ENCODE measurements at regions not wholly inside any gene's neighbourhood (a gene's known extent, or its start where the extent isn't known, plus 50 kb on each side); places are given as distances from the start of the nearest gene placed in this dataset.

DNA sequence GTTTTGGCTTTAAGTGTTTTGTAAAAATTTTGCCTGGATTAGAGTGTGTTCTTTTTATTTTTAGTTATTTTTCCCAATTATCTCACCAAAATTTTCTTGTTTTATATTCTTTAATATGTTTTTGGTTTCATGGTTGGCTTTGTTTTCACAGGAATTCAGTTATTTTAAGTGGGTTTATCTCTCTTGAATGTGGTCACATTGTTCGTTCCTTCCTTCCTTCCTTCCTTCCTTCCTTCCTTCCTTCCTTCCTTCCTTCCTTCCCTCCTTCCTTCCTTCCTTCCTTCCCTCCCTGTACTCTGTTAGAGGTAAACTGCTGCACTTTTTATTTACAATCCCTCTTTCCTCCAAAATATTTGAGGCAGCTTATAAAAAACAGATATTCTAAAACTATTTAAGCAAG is 672.9 kb upstream of the CITED2 start:
- H3K9me3 Mint-ChIP-seq (ENCODE audit: unreplicated experiment) = no peaks in the 10 kb centered on the region
- H3K4me1 Mint-ChIP-seq (ENCODE audit: low read depth, unreplicated experiment) = no peaks in the 10 kb centered on the region
- Histone ChIP-seq H3K27me3 (replicated peaks; ENCODE audit: control insufficient read depth, insufficient read depth, low read length) (no peaks in the 10 kb centered on the region), H3K4me3 (ENCODE audit: low read depth, low read length) (no peak overlapping the region), H3K36me3 (ENCODE audit: control insufficient read depth, insufficient read depth, low read length) (no peaks in the 10 kb centered on the region), H3K4me1 (no peaks in the 10 kb centered on the region; the same call in 1 of the 2 replicates), H3K9me3 (no peaks in the 10 kb centered on the region)
- intact Hi-C loops (cut with micrococcal nuclease; ENCODE audit: unreplicated experiment) = no loop called here
- no TSS peak for BruUV-seq (replicated peaks)
- CTCF ChIA-PET = no interaction called here
- no peaks in the 10 kb centered on the region for H3K36me3 Mint-ChIP-seq (ENCODE audit: insufficient read depth, unreplicated experiment)
- TF ChIP-seq, protein P1, sequence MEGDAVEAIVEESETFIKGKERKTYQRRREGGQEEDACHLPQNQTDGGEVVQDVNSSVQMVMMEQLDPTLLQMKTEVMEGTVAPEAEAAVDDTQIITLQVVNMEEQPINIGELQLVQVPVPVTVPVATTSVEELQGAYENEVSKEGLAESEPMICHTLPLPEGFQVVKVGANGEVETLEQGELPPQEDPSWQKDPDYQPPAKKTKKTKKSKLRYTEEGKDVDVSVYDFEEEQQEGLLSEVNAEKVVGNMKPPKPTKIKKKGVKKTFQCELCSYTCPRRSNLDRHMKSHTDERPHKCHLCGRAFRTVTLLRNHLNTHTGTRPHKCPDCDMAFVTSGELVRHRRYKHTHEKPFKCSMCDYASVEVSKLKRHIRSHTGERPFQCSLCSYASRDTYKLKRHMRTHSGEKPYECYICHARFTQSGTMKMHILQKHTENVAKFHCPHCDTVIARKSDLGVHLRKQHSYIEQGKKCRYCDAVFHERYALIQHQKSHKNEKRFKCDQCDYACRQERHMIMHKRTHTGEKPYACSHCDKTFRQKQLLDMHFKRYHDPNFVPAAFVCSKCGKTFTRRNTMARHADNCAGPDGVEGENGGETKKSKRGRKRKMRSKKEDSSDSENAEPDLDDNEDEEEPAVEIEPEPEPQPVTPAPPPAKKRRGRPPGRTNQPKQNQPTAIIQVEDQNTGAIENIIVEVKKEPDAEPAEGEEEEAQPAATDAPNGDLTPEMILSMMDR (IDR thresholded peaks at IDR 0.05; ENCODE audit: insufficient read depth in 1 of 2, low read depth in 1 of 2, low read length in 1 of 2, severe bottlenecking in 1 of 2, unreplicated experiment in 1 of 2) = no peak
- no peak overlapping the region for H3K4me3 Mint-ChIP-seq (ENCODE audit: unreplicated experiment)
- H3K27me3 Mint-ChIP-seq (ENCODE audit: insufficient read depth, unreplicated experiment) = peaks cover 6% of the 10 kb centered on the region
- no peak overlapping the region for H3K27ac Mint-ChIP-seq (ENCODE audit: unreplicated experiment)
- POLR2A ChIA-PET = no interaction called here
- no peak for DNase-seq

- intact Hi-C loops (cut with micrococcal nuclease; ENCODE audit: unreplicated experiment) = no loop called here
- H3K27me3 Mint-ChIP-seq (ENCODE audit: insufficient read depth, unreplicated experiment) = peaks cover 6% of the 10 kb centered on the region
- no peak overlapping the region for H3K4me3 Mint-ChIP-seq (ENCODE audit: unreplicated experiment)
- H3K36me3 Mint-ChIP-seq (ENCODE audit: insufficient read depth, unreplicated experiment) = no peaks in the 10 kb centered on the region
- Histone ChIP-seq H3K9me3 (no peaks in the 10 kb centered on the region), H3K4me1 (no peaks in the 10 kb centered on the region; the same call in 1 of the 2 replicates), H3K4me3 (ENCODE audit: low read depth, low read length) (no peak overlapping the region), H3K36me3 (ENCODE audit: control insufficient read depth, insufficient read depth, low read length) (no peaks in the 10 kb centered on the region), H3K27me3 (replicated peaks; ENCODE audit: control insufficient read depth, insufficient read depth, low read length) (no peaks in the 10 kb centered on the region)
- CTCF ChIA-PET = no interaction called here
- no peak overlapping the region for H3K27ac Mint-ChIP-seq (ENCODE audit: unreplicated experiment)
- H3K9me3 Mint-ChIP-seq (ENCODE audit: unreplicated experiment) = no peaks in the 10 kb centered on the region
- TF ChIP-seq, protein P1 (IDR thresholded peaks at IDR 0.05; ENCODE audit: insufficient read depth in 1 of 2, low read depth in 1 of 2, low read length in 1 of 2, severe bottlenecking in 1 of 2, unreplicated experiment in 1 of 2) = no peak
- no TSS peak for BruUV-seq (replicated peaks)
- POLR2A ChIA-PET = no interaction called here
- no peaks in the 10 kb centered on the region for H3K4me1 Mint-ChIP-seq (ENCODE audit: low read depth, unreplicated experiment)
- DNase-seq = no peak
Observed at GRCh38 chr6:140046016-140046632, 671.7 kb upstream of the CITED2 start.

GRCh38 chr6:140045116-140045515 is 670.7 kb upstream of the CITED2 start:
- Mint-ChIP-seq H3K9me3 (ENCODE audit: unreplicated experiment) (no peaks in the 10 kb centered on the region), H3K27ac (ENCODE audit: unreplicated experiment) (no peak overlapping the region), H3K27me3 (ENCODE audit: insufficient read depth, unreplicated experiment) (peaks cover 6% of the 10 kb centered on the region), H3K4me3 (ENCODE audit: unreplicated experiment) (no peak overlapping the region), H3K36me3 (ENCODE audit: insufficient read depth, unreplicated experiment) (no peaks in the 10 kb centered on the region), H3K4me1 (ENCODE audit: low read depth, unreplicated experiment) (no peaks in the 10 kb centered on the region)
- ChIA-PET CTCF (no interaction called here), POLR2A (no interaction called here)
- no peaks in the 10 kb centered on the region for H3K4me1 ChIP-seq
- no peaks in the 10 kb centered on the region; the same call in 1 of the 2 replicates for H3K27me3 ChIP-seq (replicated peaks; ENCODE audit: control insufficient read depth, insufficient read depth, low read length)
- intact Hi-C loops (cut with micrococcal nuclease; ENCODE audit: unreplicated experiment) = no loop called here
- no TSS peak for BruUV-seq (replicated peaks)
- no peak overlapping the region for H3K4me3 ChIP-seq (ENCODE audit: low read depth, low read length)
- no peaks in the 10 kb centered on the region for H3K9me3 ChIP-seq
- no peak for DNase-seq
- TF ChIP-seq, protein P1 (IDR thresholded peaks at IDR 0.05; ENCODE audit: insufficient read depth in 1 of 2, low read depth in 1 of 2, low read length in 1 of 2, severe bottlenecking in 1 of 2, unreplicated experiment in 1 of 2) = no peak
- H3K36me3 ChIP-seq (ENCODE audit: control insufficient read depth, insufficient read depth, low read length) = no peaks in the 10 kb centered on the region
